OCI-LY7 (cell line): ENCODE measurements at regions not wholly inside any gene's neighbourhood (a gene's known extent, or its start where the extent isn't known, plus 50 kb on each side); places are given as distances from the start of the nearest gene placed in this dataset.
"Not testable (repeated sequence)": the region's sequence is repeated elsewhere in the genome, so short reads cannot be mapped to it uniquely, and the experiment has no call there.

Experiments used
- BruUV-seq: library from RNA; stranded (reverse); fragments of 400-500 nt; replicated peaks from 2 replicates; lab custom pipeline; 2021; lab: Mats Ljungman, UMichigan
- CTCF ChIA-PET: fragments of 300-600 bp; sonication (Branson Sonifier 250); formaldehyde crosslinking; loops from one replicate; lab custom pipeline; 2022; ENCODE audit warnings: antibody characterized with exemption; ENCODE audit not compliant: unreplicated experiment; lab: Charles Lee
- POLR2A ChIA-PET: fragments of 300-600 bp; sonication (Branson Sonifier 250); formaldehyde crosslinking; loops from one replicate; lab custom pipeline; 2022; ENCODE audit warnings: antibody characterized with exemption; lab: Charles Lee
- DNase-seq: peaks from one replicate; pipeline ENCODE4 v3.0.0-alpha.2; 2015; ENCODE audit warnings: low spot score
- H2AFZ ChIP-seq: fragments of 200-600 bp; sonication (generic), shearing (Covaris generic); 2 replicates; pipeline ENCODE4 v1.6.1; 2014; ENCODE audit warnings: mild to moderate bottlenecking, antibody characterized with exemption, low read length, moderate library complexity
- H3K27ac ChIP-seq: fragments of 200-600 bp; sonication (generic); 2 replicates; pipeline ENCODE4 v1.5.1; 2014; ENCODE audit warnings: mixed run types, low read depth, mild to moderate bottlenecking, moderate library complexity, low read length, inconsistent platforms; ENCODE audit not compliant: poor library complexity, severe bottlenecking
- H3K36me3 ChIP-seq: fragments of 200-600 bp; sonication (generic); 2 replicates; pipeline ENCODE4 v1.6.1; 2014; ENCODE audit warnings: mild to moderate bottlenecking, antibody characterized with exemption, low read length, moderate library complexity, mixed read lengths; ENCODE audit not compliant: insufficient read depth
- H3K4me1 ChIP-seq: fragments of 200-600 bp; sonication (generic); 2 replicates; pipeline ENCODE4 v1.5.1; 2014; ENCODE audit warnings: mild to moderate bottlenecking, low read length; ENCODE audit not compliant: insufficient read depth, poor library complexity, severe bottlenecking
- H3K4me2 ChIP-seq: fragments of 200-600 bp; sonication (generic); 2 replicates; pipeline ENCODE4 v1.6.1; 2014; ENCODE audit warnings: mild to moderate bottlenecking, low read length
- H3K4me3 ChIP-seq: fragments of 200-600 bp; sonication (generic); 2 replicates; pipeline ENCODE4 v1.5.1; 2014; ENCODE audit warnings: mild to moderate bottlenecking, low read depth, low read length; ENCODE audit not compliant: poor library complexity, severe bottlenecking
- H3K79me2 ChIP-seq: fragments of 200-600 bp; sonication (generic); 2 replicates; pipeline ENCODE4 v1.6.1; 2016; ENCODE audit warnings: low read depth, mild to moderate bottlenecking, low read length, moderate library complexity, mixed read lengths; ENCODE audit not compliant: insufficient read depth
- H3K9me2 ChIP-seq: fragments of 200-600 bp; sonication (generic); 2 replicates; pipeline ENCODE4 v1.6.1; 2016; ENCODE audit warnings: mild to moderate bottlenecking, low read length, mixed read lengths; ENCODE audit not compliant: insufficient read depth
- H3K9me3 ChIP-seq: fragments of 200-600 bp; sonication (generic); 2 replicates; pipeline ENCODE4 v1.6.1; 2014; ENCODE audit warnings: mild to moderate bottlenecking, mixed run types, low read length, mixed read lengths
- H4K20me1 ChIP-seq: fragments of 200-600 bp; sonication (generic); 2 replicates; pipeline ENCODE4 v1.6.1; 2014; ENCODE audit warnings: mild to moderate bottlenecking, antibody characterized with exemption, low read length, moderate library complexity, mixed read lengths; ENCODE audit not compliant: insufficient read depth
- EZH2phosphoT487 ChIP-seq: fragments of 200-600 bp; sonication (generic); IDR thresholded peaks from 2 replicates; pipeline ENCODE4 v1.6.1; 2018; ENCODE audit warnings: low read depth, borderline replicate concordance, mild to moderate bottlenecking, mixed run types, antibody characterized with exemption, low read length, moderate library complexity, mixed read lengths
- intact Hi-C: fragments of 100-400 bp; cut with micrococcal nuclease; formaldehyde crosslinking; loops from one replicate; pipeline ENCODE4 v1.10.0; 2022; ENCODE audit not compliant: unreplicated experiment
- TF ChIP-seq, protein P1 (sequence below): fragments of 200-600 bp; sonication (generic); conservative IDR thresholded peaks from 2 replicates; pipeline ENCODE4 v1.5.1; 2014; ENCODE audit warnings: mild to moderate bottlenecking, antibody characterized with exemption, low read length, moderate library complexity, mixed read lengths

DNA sequence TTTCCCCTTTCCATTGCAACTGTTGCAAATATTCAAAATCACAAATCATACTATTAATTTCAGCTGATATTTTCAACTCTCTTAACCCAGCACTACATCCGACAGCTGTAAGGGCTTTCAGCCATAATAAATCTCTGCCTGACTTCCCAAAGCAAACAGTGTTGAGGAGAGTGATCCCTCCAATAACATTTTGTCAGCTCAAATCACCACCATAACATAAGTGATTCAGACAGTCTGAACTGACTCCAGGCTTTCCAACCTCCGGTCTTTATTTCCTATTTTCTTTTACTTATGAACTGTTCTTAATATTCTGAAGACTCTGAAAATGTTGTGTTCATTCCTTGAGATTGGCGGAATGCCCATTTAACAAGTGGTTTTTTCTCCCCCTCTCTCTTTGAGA is 1085.9 kb downstream of the GATA3 start:
- H3K79me2 ChIP-seq, result no peaks in the 10 kb centered on the region
- no peaks in the 10 kb centered on the region for H4K20me1 ChIP-seq
- no TSS peak for BruUV-seq
- DNase-seq, result no peak
- TF ChIP-seq, protein P1, sequence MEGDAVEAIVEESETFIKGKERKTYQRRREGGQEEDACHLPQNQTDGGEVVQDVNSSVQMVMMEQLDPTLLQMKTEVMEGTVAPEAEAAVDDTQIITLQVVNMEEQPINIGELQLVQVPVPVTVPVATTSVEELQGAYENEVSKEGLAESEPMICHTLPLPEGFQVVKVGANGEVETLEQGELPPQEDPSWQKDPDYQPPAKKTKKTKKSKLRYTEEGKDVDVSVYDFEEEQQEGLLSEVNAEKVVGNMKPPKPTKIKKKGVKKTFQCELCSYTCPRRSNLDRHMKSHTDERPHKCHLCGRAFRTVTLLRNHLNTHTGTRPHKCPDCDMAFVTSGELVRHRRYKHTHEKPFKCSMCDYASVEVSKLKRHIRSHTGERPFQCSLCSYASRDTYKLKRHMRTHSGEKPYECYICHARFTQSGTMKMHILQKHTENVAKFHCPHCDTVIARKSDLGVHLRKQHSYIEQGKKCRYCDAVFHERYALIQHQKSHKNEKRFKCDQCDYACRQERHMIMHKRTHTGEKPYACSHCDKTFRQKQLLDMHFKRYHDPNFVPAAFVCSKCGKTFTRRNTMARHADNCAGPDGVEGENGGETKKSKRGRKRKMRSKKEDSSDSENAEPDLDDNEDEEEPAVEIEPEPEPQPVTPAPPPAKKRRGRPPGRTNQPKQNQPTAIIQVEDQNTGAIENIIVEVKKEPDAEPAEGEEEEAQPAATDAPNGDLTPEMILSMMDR, result no peak
- no peak for TF ChIP-seq EZH2phosphoT487
- CTCF ChIA-PET, result no interaction called here
- no peak overlapping the region for H3K4me3 ChIP-seq
- H3K9me3 ChIP-seq, result no peaks in the 10 kb centered on the region
- no peaks in the 10 kb centered on the region for H3K36me3 ChIP-seq
- no peaks in the 10 kb centered on the region for H3K9me2 ChIP-seq
- POLR2A ChIA-PET, result no interaction called here
- H3K4me1 ChIP-seq, result no peaks in the 10 kb centered on the region
- H2AFZ ChIP-seq, result no peak overlapping the region
- H3K4me2 ChIP-seq, result no peak overlapping the region
- intact Hi-C loops, result no loop called here
- H3K27ac ChIP-seq, result no peak overlapping the region

DNA sequence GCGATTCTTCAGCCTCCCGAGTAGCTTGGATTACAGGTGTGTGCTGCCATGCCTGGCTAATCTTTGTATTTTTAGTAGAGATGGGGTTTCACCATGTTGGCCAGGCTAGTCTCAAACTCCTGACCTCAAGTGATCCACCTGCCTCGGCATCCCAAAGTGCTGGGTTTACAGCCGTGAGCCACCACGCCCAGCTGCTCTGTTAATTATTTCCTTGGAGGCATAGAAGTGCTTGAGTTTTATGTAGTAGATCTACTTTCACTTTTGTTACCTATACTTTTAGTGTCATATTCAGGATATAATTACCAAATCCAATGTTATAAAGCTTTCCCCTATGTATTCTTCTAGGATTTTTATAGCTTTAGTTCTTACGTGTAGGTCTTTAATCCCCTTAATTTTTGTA is 1093.0 kb downstream of the GATA3 start:
- Histone ChIP-seq H3K4me2 (no peak overlapping the region), H3K79me2 (no peaks in the 10 kb centered on the region), H3K9me3 (0 out of 2 replicates have a peak, but pooled peaks cover 4% of the 10 kb centered on the region), H3K27ac (no peak overlapping the region), H2AFZ (no peak overlapping the region), H3K4me1 (no peaks in the 10 kb centered on the region), H3K4me3 (no peak overlapping the region), H3K36me3 (no peaks in the 10 kb centered on the region), H3K9me2 (no peaks in the 10 kb centered on the region), H4K20me1 (no peaks in the 10 kb centered on the region)
- BruUV-seq, result no TSS peak
- DNase-seq, result no peak
- TF ChIP-seq, protein P1, result no peak
- no peak for TF ChIP-seq EZH2phosphoT487
- ChIA-PET CTCF (no interaction called here), POLR2A (interaction anchor here (0.7 to 1.1 kb wide), 3 partner anchors 24 to 971 kb away, joined by 3 to 6 read pairs (median 5); no protein-coding TSS in a partner anchor)
- intact Hi-C loops, result no loop called here

DNA sequence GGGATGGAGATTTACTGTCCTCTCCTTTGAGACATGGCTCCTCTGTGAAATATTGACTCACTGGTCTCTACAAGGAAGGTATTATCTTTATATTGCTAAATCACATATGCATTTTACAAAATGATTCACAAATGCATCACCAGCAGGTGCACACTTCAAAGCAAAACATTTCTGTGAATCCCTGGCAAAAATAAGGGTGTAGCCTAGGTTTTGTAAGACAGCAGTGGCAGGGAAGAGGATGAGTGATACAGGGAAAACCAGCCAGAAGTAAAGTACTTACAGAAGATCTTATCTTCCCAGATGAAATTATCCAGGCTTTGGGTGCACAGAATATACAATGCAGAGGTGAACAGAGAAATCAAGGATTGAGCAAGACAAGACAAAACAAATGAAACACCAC is 1094.6 kb downstream of the GATA3 start:
- intact Hi-C loops, result no loop called here
- Histone ChIP-seq H2AFZ (no peak overlapping the region), H3K4me2 (no peak overlapping the region), H3K9me2 (no peaks in the 10 kb centered on the region), H4K20me1 (no peaks in the 10 kb centered on the region), H3K4me3 (no peak overlapping the region), H3K27ac (no peak overlapping the region), H3K4me1 (no peaks in the 10 kb centered on the region), H3K9me3 (0 out of 2 replicates have a peak, but pooled peaks cover 4% of the 10 kb centered on the region), H3K36me3 (no peaks in the 10 kb centered on the region), H3K79me2 (no peaks in the 10 kb centered on the region)
- no peak for DNase-seq
- ChIA-PET CTCF (no interaction called here), POLR2A (interaction anchor here (1.2 kb wide), 1 partner anchor 218 kb away, joined by 4 read pairs; no protein-coding TSS in a partner anchor)
- TF ChIP-seq, protein P1, result no peak
- TF ChIP-seq EZH2phosphoT487, result no peak
- no TSS peak for BruUV-seq

DNA sequence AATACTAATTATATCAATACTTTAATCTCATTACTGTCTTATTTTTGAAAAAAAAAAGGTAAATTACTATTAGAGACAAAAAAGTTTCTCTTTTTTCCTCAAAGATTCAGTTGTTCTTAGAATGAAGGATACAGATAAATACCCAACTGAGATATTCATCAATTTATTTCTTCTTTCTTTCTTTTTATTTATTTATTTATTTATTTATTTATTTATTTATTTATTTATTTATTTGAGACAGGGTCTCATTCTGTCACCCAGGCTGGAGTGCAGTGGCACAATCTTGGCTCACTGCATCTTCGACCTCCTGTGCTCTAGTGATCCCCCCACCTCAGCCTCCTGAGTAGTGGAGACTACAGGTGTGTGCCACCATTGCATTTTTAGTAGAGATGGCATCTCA is 1098.6 kb downstream of the GATA3 start:
- CTCF ChIA-PET, H3K4me3 ChIP-seq, BruUV-seq, H3K9me3 ChIP-seq, H3K27ac ChIP-seq, H4K20me1 ChIP-seq, H3K4me2 ChIP-seq, H3K79me2 ChIP-seq, DNase-seq, H3K36me3 ChIP-seq, intact Hi-C loops, H3K4me1 ChIP-seq, POLR2A ChIA-PET, H2AFZ ChIP-seq, H3K9me2 ChIP-seq: not testable (repeated sequence)
